ENCODE measurements at regions not wholly inside any gene's neighbourhood (a gene's known extent, or its start where the extent isn't known, plus 50 kb on each side); places are given as distances from the start of the nearest gene placed in this dataset.
"Not testable (repeated sequence)": the region's sequence is repeated elsewhere in the genome, so short reads cannot be mapped to it uniquely, and the experiment has no call there.

DNA sequence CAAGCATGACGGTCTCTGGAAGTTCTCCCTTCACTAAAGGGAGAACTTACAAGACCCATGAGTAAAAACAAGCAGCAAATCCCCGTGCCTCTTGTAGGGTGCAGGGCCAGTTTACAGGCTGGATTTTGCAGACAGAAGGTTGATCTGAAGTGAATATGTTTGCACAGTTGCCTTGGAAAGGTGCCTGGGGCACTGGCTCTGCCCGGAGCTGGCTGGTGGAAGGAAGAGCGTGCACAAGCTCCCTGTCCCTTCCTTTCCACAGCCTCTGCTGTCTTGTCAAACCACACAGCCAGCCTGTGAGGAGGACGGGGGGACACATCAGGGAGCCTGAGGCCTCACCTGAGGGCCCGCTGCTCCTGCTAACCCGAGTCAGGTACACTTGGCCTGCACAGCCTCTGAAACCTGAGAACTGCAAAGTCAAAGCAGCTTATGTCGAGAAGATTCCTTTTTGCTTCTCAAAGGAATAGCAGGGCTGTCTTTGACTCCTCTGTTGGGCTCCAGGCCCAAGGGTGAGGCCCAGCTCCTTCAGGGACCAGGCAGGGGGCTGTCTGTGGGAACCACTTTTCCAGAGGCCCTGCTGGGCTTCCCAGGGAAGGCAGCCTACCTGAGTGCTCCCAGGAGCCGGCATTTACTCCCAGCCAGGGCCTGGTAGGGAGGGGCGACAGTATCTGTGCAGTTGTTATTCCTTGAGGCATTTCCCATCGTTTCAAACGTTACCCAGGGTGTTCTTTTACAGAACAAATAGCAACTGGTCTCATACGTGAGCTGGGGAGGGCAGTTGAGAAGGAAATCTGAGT is 251.5 kb downstream of the SIPA1L2 start:
- DNase-seq: no peak

DNA sequence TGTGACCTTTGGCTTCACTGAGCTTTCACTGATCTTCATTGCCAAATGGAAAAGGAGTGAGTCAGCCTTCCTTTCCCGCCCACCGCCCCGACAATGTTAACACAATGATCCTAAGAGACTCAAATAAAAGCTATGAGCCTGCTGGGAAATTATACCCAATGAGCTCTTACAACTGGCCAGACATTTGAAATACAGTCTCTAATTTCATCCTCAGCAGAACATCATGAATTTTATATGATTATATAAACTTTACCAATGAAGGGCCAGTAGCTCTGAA is 252.5 kb downstream of the SIPA1L2 start:
- no peak for DNase-seq

DNA sequence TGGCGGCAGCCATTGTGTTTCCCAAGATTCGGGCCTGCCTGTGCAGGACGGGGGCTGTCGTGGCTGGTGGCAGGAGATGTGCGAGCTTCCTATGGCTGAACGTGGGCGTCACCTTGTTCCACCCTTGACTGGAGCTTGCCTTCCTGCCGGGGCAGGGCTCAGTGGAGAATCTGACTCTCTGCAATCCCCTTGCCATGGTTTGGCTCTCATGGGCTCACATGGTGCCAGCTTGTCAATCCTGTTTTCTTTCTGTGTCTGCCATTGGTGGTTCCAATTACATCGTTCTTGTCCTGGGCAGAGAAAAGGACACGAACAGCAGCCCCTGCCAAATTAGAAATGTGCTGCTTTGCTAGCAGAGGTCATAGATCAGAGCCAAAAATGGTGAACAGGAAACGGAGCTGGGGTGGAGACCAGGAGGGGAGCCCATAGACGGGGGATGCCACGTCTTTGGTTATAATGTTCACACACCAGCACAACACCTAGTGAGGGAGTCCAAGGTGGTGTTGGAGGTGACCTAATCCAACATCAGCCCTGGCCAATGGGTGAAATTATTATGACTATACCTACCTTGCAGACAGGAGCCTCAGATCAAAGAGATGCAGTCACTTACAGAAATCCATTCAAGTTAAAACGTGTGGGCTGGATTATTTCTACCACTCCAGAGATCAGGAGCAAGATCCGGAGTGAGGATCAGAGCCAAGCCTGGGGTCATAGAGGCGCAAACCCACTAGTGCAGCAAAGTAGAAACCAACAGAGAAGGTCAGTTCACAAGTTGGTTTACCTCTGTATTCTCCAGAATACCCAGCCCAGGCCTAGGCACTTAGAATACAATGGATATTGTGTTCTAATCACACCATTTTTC is 253.1 kb downstream of the SIPA1L2 start:
- DNase-seq: no peak

DNA sequence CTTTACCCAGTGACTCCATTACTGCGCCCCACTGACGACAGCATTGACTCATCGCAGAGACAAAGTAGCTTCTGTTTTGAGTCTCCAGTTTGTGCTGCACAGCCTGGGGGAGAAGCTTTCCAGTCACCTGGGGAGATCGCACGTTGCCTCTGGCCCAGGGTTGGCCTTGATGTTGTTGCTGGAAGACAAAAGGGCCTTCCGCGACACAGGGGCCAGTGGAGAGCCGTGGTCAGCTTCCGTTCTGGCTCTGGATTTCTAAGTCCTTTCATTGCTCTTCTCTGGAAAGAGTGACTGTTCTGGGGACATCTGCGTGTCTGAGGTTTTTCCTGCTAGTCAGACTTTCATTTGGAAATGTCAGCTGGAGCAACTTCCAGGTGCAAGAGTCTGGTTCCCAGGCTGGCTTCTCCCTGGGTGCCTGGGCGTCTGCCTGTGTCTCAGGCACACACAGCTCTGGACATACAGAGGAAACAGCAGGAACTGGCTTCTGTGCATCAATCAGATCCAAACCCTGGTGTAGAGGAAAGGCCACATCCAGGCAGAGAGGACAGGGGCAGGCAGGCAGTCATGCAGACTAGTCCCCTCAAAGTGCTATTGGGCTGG is 257.0 kb downstream of the SIPA1L2 start:
- no peak for DNase-seq

DNA sequence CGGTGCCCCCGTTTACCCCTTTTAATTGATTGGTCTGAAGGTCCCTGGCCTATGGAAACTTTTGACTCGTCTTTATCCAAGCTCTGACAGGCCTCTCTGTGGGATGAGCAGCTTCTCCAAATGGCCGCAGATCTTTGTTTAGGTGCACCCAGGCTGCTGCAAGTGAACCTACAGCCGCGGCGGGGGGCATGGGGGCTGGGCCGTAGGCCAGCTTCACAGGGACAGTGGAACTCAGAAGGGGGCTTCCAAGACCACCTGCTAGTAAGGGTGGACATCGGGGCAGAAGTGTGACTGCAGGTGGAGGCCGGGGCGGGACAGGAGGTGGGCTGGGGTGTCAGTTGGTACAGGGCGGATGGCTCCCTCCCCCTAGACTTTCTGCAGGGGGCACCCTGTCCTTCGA is 257.5 kb downstream of the SIPA1L2 start:
- no peak for DNase-seq

DNA sequence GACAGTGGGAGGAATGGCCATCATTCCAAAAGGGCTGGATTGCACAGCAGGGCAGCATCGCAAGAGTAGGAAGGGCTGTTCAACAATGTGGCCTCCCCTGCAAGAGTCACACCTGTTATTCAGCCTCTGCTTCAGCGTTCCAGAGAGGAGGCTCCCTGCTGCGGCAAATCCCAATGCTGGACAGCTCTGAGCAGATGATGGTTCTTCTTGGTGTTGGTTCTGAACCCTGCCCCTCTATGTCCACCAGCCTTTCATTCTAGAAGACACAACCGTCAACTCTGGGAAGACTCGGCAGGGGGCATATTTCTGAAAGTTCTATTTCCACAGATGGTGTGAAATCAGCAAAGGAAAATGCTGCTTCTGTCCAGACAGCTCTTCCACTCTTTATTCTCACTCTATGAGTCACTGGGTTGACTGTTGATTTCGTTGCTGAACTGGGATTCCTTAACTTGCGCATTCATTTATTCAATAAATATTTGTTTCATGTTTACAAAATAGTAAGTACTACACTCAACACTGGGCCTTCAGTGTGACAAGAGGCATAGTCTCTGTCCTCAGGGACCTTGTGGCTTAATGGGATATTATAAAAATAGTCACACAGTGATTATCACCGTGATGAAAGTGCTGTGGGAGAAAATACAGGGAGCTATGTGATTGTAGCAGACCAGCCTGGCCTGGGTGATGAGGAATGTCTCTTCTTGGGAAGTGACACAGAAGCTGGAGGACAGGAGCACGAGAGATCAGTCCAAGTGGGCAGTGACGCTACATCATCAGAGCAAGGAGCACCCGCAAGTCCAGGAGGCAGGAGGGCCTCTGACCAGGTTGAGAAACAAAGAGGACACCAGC is 260.3 kb downstream of the SIPA1L2 start:
- no peak for DNase-seq

DNA sequence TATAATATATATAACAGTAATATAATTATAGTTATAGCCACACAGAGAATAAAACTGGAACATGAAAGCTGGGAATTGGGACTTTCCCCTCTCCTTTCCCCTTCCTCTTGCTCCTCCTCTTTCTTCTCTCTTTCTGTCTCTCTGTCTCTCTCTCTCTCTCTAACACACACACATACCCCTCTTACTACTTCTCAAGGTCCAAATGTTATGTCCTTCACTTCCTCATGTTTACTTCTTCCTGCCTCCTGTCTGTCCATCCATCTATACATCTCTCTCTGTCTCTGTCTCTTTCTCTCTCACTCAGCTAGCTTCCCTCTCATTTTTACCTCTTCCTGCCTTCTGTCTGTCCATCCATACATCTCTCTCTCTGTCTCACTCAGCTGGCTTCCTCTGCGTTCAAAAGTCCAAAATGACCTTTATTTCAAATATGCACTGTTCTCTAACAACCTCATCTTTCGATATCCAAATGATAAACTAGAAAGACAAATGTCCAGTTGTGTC is 261.1 kb downstream of the SIPA1L2 start:
- DNase-seq: no peak

DNA sequence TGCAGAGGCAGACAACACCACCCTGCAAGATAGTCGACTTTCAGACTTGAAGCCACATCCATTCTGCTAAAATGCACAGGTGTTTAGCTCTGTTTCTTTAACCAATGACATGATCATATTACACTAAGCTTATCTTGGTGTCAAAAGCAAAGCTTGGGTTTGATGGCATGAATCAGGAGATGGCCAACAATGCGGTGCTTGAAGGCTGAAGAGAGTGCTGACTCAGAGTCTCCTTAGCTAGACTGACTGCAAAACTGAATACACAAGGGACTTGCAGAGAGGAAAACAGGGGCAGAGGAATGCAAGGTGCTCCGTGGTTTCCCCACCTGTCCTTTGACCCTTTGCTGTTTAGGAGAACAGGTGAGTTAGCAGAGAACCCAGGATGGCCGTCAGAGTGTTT is 262.6 kb downstream of the SIPA1L2 start:
- DNase-seq: peak; percentile 51

DNA sequence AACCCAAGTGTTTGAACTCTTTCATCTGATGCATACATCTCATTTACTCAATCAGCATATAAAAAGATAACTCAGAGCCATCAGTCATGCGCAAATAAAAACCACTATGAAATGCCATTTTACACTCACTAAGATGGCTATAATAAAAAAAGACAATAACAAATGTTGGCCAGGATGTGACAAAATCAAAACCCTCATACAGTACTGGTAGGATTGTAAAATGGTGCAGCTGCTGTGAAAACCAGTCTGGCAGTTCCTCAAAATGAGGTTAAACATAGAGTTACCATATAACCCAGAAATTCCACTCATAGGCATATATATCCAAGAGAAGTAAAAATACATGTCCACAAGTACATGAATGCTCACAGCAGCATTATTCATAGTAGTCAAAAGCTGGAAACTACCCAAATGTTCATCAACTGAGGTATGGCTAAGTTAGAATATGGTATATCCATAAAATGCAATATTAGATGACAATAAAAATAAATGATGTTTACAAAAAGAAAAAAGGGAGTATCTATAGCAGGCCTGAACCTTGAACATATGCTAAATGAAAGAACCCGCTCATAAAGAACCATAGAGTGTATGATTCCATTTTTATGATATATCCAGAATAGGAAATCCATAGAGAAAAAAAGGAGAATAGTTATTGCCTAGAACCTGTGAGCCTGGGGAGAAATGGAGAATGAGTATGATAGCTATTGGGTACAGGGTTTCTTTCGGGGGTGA is 265.1 kb downstream of the SIPA1L2 start:
- no peak for DNase-seq

DNA sequence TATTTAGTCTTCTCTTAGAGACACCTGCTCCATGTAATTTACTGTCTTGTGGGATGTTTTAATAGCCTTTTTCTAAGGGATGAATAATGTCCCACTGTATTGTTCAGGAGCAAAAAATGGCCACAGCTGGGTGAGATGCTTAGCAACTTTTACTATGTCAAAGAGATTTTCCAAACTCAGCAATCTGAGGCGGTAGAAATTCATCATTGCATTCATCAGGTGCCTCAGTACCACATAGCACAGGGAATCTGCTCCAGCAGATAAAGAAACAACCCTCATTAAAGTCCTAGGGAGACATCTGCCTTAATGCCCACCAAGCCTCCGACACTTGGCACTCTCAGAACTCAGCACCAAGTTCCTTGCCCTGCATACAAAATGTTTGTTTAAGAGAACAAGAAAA is 266.9 kb downstream of the SIPA1L2 start:
- DNase-seq: no peak

DNA sequence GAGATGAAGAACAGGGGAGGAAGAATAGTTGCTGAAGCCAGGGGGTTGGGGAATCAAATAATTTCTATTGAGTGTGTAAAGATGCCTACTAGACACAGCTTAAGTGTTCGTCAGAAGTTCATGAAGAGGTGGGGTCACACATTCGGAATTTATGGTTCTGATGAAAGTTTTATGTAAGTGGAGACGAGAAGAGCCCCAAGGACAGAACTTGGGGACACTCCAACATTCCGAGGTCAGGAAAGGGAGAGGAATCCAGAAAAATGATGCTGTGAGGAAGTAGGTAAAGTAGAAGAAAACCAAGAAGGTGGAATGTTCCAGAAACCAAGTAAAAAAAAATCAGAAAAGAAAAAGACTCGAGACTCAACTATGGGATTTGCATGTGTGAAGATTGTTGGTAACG is 272.5 kb downstream of the SIPA1L2 start:
- no peak for DNase-seq

DNA sequence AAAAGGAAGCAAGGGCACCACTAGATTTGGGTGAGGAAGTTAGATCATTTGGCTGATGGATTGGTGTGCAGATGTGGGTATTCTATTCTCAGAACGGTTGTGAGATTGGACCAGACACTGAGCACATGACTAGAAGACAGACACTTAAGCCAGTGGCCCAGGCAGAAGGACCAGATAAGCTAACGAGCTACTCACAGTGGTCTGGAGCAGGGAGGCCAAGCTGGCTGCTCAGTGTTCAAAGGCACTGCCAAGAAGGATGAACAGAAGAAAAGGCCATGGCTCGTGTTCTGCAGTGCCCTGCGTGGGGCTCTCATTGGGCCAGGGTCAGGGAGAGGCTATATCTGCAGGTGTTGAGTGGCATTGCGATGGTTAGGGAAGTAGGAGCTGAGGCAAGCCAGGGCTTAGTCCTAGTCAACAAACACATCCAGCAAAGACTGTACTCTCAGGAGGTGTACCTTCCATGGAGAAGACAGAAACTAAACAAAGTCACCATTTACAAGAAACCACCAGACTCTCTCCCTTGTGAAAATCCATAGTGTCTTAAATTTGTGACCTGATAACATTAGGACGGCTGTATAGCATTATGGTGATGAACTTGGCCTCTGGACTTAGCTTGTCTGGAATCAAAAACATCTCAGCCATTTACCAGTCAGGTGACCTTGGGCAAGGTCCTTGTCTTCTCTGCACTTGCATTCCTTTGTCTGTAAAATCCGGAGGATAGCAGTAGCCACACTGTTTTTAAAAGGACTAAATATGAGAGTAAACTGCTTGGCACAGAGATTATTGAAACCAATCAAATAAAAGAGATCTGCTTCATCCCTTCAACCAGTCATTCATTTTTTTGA is 274.5 kb downstream of the SIPA1L2 start:
- no peak for DNase-seq

DNA sequence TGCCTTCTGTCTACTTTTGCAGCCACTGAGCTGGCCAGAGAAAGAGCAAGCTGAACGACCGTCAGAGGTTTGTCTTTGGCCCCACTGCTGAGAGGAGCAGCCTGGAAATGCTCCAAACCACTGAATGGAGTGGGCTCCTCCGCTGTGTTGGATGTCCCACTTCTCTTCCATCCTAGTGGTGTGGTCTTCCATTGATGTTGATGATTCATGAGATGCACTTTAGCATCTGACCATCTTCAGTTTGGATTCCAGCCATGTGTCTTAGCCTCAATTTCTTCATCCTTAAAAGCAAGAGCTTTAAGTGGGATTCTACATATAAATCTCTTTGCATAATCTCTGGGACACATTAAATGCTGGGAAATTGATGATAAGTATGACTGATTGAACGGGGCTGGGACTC is 276.9 kb downstream of the SIPA1L2 start:
- peak; percentile 27 for DNase-seq

DNA sequence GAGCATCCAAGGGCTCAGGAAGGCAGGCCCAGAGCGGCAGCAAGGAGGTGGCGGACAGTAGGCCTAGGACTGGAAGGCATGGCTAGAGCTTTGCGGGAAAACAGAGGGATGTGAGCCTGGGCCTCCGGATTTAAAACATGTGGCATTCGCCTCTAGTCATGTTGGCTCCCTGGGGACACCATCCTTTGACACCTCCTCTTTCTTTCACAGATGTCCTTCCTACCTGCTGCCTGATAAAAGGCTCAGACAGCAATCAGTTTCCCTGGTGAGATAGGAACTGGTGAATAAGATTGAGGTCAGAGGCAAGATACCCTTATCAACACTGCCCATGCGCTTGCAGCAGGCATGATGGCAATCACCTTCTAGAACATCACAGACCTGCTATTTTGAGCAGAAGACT is 277.6 kb downstream of the SIPA1L2 start:
- no peak for DNase-seq

DNA sequence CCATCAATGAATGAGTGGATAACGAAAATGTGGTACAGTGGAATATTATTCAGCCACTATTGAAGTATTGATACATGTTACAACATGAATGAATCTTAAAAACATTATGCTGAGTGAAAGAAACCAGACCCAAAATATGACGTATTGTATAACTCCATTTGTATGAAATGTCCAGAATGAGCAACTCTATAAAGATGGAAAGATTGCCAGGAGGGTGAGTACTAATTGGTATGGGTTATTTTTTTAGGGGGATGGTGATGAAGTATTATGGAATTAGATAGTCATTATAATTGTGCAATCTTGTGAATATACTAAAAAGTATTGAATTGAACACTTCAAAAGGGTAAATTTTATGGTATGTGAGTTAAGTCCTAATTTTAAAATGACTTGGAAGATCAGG is 278.6 kb downstream of the SIPA1L2 start:
- DNase-seq: no peak

DNA sequence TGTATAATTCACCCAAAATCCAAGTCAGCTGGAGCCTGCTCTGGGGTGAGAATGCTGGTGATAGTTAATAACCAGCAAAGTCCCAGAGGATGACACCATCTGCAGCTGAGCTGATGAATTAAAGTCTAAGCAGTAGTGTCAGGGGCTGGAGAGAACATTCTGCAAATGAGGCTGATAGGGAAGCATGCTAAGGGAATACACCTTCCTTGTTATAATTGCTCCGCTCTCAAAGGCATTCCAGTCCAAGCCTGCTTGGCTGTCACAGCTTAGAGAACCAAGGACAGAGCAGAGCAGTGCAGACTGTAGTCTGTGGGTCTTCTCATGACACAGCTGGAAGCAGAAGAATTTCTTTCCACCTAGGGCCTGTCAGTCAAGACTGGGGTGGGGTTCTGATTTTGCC is 283.1 kb downstream of the SIPA1L2 start:
- no peak for DNase-seq

DNA sequence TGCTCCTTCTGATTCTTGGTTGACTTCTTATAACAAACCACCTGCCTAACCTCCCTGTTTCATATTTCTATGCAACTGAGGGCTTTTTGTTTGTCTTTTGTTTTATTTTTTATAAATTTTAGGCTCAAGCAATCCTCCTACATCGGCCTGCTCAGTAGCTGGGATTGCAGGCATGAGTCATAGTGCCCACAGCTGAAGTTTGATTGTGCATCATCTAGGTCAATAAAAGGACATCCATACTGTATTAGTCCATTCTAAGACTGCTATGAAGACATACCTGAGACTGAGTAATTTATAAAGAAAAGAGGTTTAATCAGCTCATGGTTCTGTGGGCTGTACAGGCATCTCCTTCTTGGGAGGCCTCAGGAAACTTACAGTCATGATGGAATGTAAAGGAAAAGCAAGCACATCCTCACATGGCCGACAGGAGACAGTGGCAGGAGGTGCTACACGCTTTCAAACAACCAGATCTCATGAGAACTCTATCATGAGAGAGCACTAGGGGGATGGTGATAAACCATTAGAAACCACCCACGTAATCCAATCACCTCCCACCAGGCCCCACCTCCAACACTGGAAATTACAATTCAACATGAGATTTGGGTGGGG is 285.0 kb downstream of the SIPA1L2 start:
- no peak for DNase-seq

DNA sequence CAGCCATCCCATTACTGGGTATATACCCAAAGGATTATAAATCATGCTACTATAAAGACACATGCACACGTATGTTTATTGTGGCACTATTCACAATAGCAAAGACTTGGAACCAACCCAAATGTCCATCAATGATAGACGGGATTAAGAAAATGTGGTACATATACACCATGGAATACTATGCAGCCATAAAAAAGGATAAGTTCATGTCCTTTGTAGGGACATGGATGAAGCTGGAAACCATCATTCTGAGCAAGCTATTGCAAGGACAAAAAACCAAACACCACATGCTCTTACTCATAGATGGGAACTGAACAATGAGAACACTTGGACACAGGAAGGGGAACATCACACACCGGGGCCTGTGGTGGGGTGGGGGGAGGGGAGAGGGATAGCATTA is 285.7 kb downstream of the SIPA1L2 start:
- DNase-seq: not testable (repeated sequence)

DNA sequence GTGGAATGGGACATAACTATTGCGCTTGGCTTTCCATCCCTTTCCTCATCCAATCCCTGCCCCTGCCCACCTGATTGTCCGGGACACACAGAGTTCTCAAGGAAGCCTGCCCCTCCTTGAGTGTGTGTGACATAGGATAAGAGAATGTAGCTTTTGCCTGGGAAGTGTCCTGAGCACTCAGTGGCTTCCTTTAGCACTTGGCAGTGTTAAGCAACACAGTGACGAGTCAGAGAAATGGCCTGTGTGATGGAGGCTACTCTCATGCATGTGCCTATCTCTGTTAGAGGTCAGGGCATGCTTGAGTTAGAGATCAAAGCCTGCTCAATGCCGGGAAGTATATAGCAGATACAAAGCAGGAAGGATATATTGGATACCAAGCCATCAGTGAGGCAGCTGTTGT is 289.5 kb downstream of the SIPA1L2 start:
- DNase-seq: no peak

DNA sequence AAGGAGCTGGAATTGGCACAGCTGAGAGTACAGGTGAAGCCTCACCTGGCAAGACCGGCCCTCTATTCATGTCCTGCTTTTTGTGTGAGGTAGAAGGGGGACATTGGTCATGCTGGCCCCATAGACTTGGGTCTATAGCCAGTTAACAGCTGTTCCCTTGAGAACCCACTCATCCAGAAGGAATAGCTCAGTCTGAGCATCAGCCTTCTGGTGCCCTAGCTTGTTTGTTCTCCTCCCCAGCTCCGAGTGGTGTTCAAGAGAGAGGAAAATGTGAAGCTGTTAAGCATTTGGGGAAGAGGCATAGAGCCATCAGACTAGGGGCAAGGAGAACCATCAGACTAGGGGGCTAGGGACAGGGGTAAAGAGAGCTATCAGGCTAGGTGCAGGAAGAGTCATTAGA is 290.9 kb downstream of the SIPA1L2 start:
- DNase-seq: no peak

DNA sequence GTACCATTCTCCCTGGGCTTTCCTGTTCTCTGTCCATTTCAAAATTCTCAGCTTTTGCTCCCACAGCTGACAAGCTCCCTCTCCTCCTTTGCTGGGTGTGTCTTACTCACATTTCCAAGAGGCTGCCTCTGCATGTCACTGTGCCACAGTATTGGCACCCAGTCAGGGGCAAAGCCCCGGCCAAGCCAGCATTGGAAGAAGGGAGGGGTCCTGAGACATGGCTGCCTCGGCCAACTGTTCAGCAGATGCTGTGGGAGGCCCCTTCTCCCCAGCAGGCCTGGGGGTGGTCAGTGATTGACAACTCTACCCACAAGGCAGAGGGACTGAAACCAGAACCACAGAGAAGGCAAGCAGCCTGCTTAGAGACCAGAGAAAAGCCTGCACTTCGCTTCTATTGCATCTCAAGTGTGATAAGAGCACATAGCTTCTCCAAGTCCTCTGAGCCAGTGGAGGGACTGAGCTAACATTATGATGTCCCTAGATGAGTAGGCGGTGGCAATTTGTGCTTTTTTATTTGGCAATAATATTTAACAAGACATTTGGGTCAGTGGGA is 294.1 kb downstream of the SIPA1L2 start:
- peak; percentile 56 for DNase-seq

Measured in DMS79 (cell line).